Liver (tissue), 3 donors: ENCODE measurements at regions not wholly inside any gene's neighbourhood (a gene's known extent, or its start where the extent isn't known, plus 50 kb on each side); places are given as distances from the start of the nearest gene placed in this dataset.

ENCODE experiments used
- CTCF ChIP-seq: fragments of 150-350 bp; IDR thresholded peaks from 2 replicates; pipeline ENCODE4 v1.5.1; 2017; ENCODE audit warnings: improper control_type of control experiment, low read depth, low read length; ENCODE audit not compliant: missing input control
- GABPA ChIP-seq, 2 donors: IDR thresholded peaks in 1 of 2; conservative IDR thresholded peaks in 1 of 2; 2 replicates each; pipeline ENCODE4 v1.6.1; 2016; ENCODE audit warnings: antibody characterized with exemption in 2 of 2, mild to moderate bottlenecking in 1 of 2, moderate library complexity in 1 of 2
- RAD21 ChIP-seq, 2 donors: IDR thresholded peaks; 2 replicates each; pipeline ENCODE4 v1.6.1; 2016; ENCODE audit warnings: antibody characterized with exemption in 2 of 2, mild to moderate bottlenecking in 2 of 2
- REST ChIP-seq: IDR thresholded peaks from 2 replicates; pipeline ENCODE4 v1.6.1; 2016; ENCODE audit warnings: antibody characterized with exemption, mild to moderate bottlenecking
- donor health status: healthy.
- donor health status: healthy.

- TF ChIP-seq CTCF: no peak
- no peak for TF ChIP-seq GABPA (IDR thresholded peaks at IDR 0.05 in 1 of 2, conservative IDR thresholded peaks at IDR 0.05 in 1 of 2)
- no peak for TF ChIP-seq REST
- TF ChIP-seq RAD21 (IDR thresholded peaks at IDR 0.05): no peak
These were observed 620.0 kb downstream of the PKHD1 start for GRCh38 chr6:51467231-51467952.
